ENCODE measurements at regions not wholly inside any gene's neighbourhood (a gene's known extent, or its start where the extent isn't known, plus 50 kb on each side); places are given as distances from the start of the nearest gene placed in this dataset.

GRCh38 chr1:115577513-115577912 lies 64.3 kb upstream of the VANGL1 start:
- no peak for DNase-seq

GRCh38 chr1:115575661-115576060 lies 66.1 kb upstream of the VANGL1 start:
- DNase-seq: no peak

GRCh38 chr1:115572710-115573109 lies 69.1 kb upstream of the VANGL1 start:
- no peak for DNase-seq

GRCh38 chr1:115567431-115567830 lies 74.3 kb upstream of the VANGL1 start:
- DNase-seq: no peak

- DNase-seq: no peak
These were observed 76.0 kb upstream of the VANGL1 start for GRCh38 chr1:115565791-115566190.

- DNase-seq: no peak
These were observed 76.4 kb upstream of the VANGL1 start for GRCh38 chr1:115565353-115565752.

GRCh38 chr1:115564201-115564600 lies 77.6 kb upstream of the VANGL1 start:
- DNase-seq: no peak

- no peak for DNase-seq
These were observed 81.7 kb upstream of the VANGL1 start for GRCh38 chr1:115560027-115560426.

- no peak for DNase-seq
These were observed 83.5 kb upstream of the VANGL1 start for GRCh38 chr1:115558275-115558674.

- DNase-seq: peak; percentile 24
These were observed 84.1 kb upstream of the VANGL1 start for GRCh38 chr1:115557715-115558114.

GRCh38 chr1:115556236-115556635 lies 85.5 kb upstream of the VANGL1 start:
- no peak for DNase-seq

GRCh38 chr1:115555446-115555845 lies 86.3 kb upstream of the VANGL1 start:
- no peak for DNase-seq

- DNase-seq: no peak
These were observed 94.1 kb upstream of the VANGL1 start for GRCh38 chr1:115547696-115548095.

GRCh38 chr1:115546846-115547245 lies 94.9 kb upstream of the VANGL1 start:
- no peak for DNase-seq

- DNase-seq: peak; percentile 99
These were observed 95.7 kb upstream of the VANGL1 start for GRCh38 chr1:115545791-115546733.

- DNase-seq: no peak
These were observed 96.6 kb upstream of the VANGL1 start for GRCh38 chr1:115545096-115545720.

- DNase-seq: peak; percentile 85
These were observed 97.6 kb upstream of the VANGL1 start for GRCh38 chr1:115544131-115544530.

GRCh38 chr1:115543247-115543646 lies 98.5 kb upstream of the VANGL1 start:
- no peak for DNase-seq

- peak; percentile 67 for DNase-seq
These were observed 102.0 kb upstream of the VANGL1 start for GRCh38 chr1:115539736-115540135.

- no peak for DNase-seq
These were observed 102.7 kb upstream of the VANGL1 start for GRCh38 chr1:115539061-115539460.

- DNase-seq: no peak
These were observed 103.2 kb upstream of the VANGL1 start for GRCh38 chr1:115538579-115538978.

GRCh38 chr1:115537415-115537814 lies 104.4 kb upstream of the VANGL1 start:
- DNase-seq: peak; percentile 56

- no peak for DNase-seq
These were observed 105.4 kb upstream of the VANGL1 start for GRCh38 chr1:115536279-115536816.

- no peak for DNase-seq
These were observed 107.7 kb upstream of the VANGL1 start for GRCh38 chr1:115534106-115534505.
